H1 (cell line): ENCODE measurements at regions not wholly inside any gene's neighbourhood (a gene's known extent, or its start where the extent isn't known, plus 50 kb on each side); places are given as distances from the start of the nearest gene placed in this dataset.
A peak's percentile ranks its signal among the peaks of the same experiment; 100 is the strongest.
"Not testable (repeated sequence)": the region's sequence is repeated elsewhere in the genome, so short reads cannot be mapped to it uniquely, and the experiment has no call there.

ENCODE experiments used
- CTCF ChIA-PET: fragments of 300-600 bp; sonication (Branson Sonifier 250); formaldehyde crosslinking; loops from one replicate; lab custom pipeline; 2021; ENCODE audit not compliant: partially characterized antibody; lab: Charles Lee
- POLR2A ChIA-PET: fragments of 300-600 bp; sonication (Branson Sonifier 250); formaldehyde crosslinking; loops from one replicate; lab custom pipeline; 2021; ENCODE audit warnings: inconsistent platforms; ENCODE audit not compliant: partially characterized antibody; lab: Charles Lee
- DNase-seq, 2 experiments: peaks; one replicate each; pipeline versions ENCODE4 v3.0.0 to v3.0.0-alpha.2; 2010 to 2022; ENCODE audit warnings: low spot score in 2 of 2, low read depth in 1 of 2, mixed read lengths in 1 of 2
- FAIRE-seq: peaks from 2 replicates; lab custom pipeline; 2011; peaks lifted over from hg19 to GRCh38; lab: Jason Lieb, UNC
- H2AFZ ChIP-seq: 2 replicates; pipeline ENCODE4 v1.8.1; 2012; ENCODE audit warnings: low read length, inconsistent platforms
- H2AK5ac ChIP-seq: 2 replicates; pipeline ENCODE4 v1.6.1; 2013; ENCODE audit warnings: low read depth, low read length
- H2BK120ac ChIP-seq: replicated peaks from 2 replicates; pipeline ENCODE3; 2013; ENCODE audit warnings: low read depth, low read length, inconsistent platforms
- H2BK12ac ChIP-seq: 2 replicates; pipeline ENCODE4 v1.6.1; 2013; ENCODE audit warnings: low read depth, low read length
- H2BK15ac ChIP-seq: 2 replicates; pipeline ENCODE4 v1.6.1; 2013; ENCODE audit warnings: low read length
- H2BK20ac ChIP-seq: 2 replicates; pipeline ENCODE4 v1.6.1; 2013; ENCODE audit warnings: low read length
- H2BK5ac ChIP-seq: 2 replicates; pipeline ENCODE4 v1.6.1; 2013; ENCODE audit warnings: low read depth, low read length
- H3K14ac ChIP-seq: 2 replicates; pipeline ENCODE4 v1.6.1; 2013; ENCODE audit warnings: inconsistent platforms; ENCODE audit not compliant: insufficient read length
- H3K18ac ChIP-seq: 2 replicates; pipeline ENCODE4 v1.6.1; 2013; ENCODE audit warnings: low read length; ENCODE audit errors: extremely low read depth
- H3K23ac ChIP-seq: 2 replicates; pipeline ENCODE4 v1.6.1; 2013; ENCODE audit warnings: inconsistent platforms; ENCODE audit not compliant: insufficient read length
- H3K23me2 ChIP-seq: 2 replicates; pipeline ENCODE4 v1.6.1; 2013; ENCODE audit warnings: low read depth, low read length
- H3K27ac ChIP-seq: 2 replicates; pipeline ENCODE4 v1.6.1; 2011; ENCODE audit warnings: low read depth, low read length, inconsistent platforms
- H3K27me3 ChIP-seq, 4 experiments: replicated peaks in 1 of 4; 1 replicate in 1 of 4; 2 replicates in 3 of 4; pipeline versions ENCODE4 v1.6.1 to v1.8.1; 2011 to 2013; ENCODE audit warnings: low read length in 3 of 4, mild to moderate bottlenecking in 3 of 4, inconsistent platforms in 2 of 4, mixed read lengths in 2 of 4, moderate library complexity in 1 of 4; ENCODE audit not compliant: control insufficient read depth in 3 of 4, insufficient read depth in 3 of 4; ENCODE audit errors: extremely low read depth in 1 of 4
- H3K36me3 ChIP-seq, 4 experiments: 2 replicates each; pipeline versions ENCODE4 v1.6.1 to v1.8.1; 2011 to 2013; ENCODE audit warnings: mild to moderate bottlenecking in 4 of 4, low read length in 3 of 4, moderate library complexity in 2 of 4, control low read depth in 1 of 4, inconsistent platforms in 1 of 4; ENCODE audit not compliant: insufficient read depth in 4 of 4, control insufficient read depth in 2 of 4
- H3K4ac ChIP-seq: replicated peaks from 2 replicates; pipeline ENCODE3; 2013; ENCODE audit warnings: low read length, low read depth, mixed read lengths, inconsistent platforms; ENCODE audit not compliant: insufficient read length
- H3K4me1 ChIP-seq, 4 experiments: replicated peaks in 1 of 4; 1 replicate in 1 of 4; 2 replicates in 3 of 4; pipeline versions ENCODE4 v1.6.1 to v1.8.1; 2011 to 2013; ENCODE audit warnings: low read length in 3 of 4, inconsistent platforms in 2 of 4, mixed read lengths in 1 of 4; ENCODE audit not compliant: insufficient read depth in 4 of 4, control insufficient read depth in 3 of 4
- H3K4me2 ChIP-seq, 2 experiments: 2 replicates each; pipeline versions ENCODE4 v1.6.1 to v1.8.1; 2011 to 2013; ENCODE audit warnings: low read depth in 2 of 2, low read length in 2 of 2, control low read depth in 1 of 2, inconsistent platforms in 1 of 2, mild to moderate bottlenecking in 1 of 2; ENCODE audit not compliant: insufficient read depth in 1 of 2
- H3K4me3 ChIP-seq, 4 experiments: fragments of 200-600, 300-600 bp in 1 of 4; sonication (generic), shearing (Covaris generic), sonication (Bioruptor Twin) in 1 of 4; 2 replicates each; pipeline versions ENCODE4 v1.5.1 to v1.8.1; 2011 to 2016; ENCODE audit warnings: low read length in 4 of 4, low read depth in 3 of 4, control low read depth in 2 of 4, inconsistent platforms in 2 of 4, mild to moderate bottlenecking in 2 of 4, mixed read lengths in 1 of 4, moderate library complexity in 1 of 4; ENCODE audit not compliant: insufficient read depth in 2 of 4; ENCODE audit errors: extremely low read depth in 1 of 4
- H3K56ac ChIP-seq: replicated peaks from 2 replicates; pipeline ENCODE3; 2013; ENCODE audit warnings: low read depth, mild to moderate bottlenecking, mixed read lengths, low read length, inconsistent platforms; ENCODE audit not compliant: insufficient read length
- H3K79me1 ChIP-seq: 2 replicates; pipeline ENCODE4 v1.6.1; 2013; ENCODE audit warnings: low read depth, low read length, control low read depth
- H3K79me2 ChIP-seq, 2 experiments: 2 replicates each; pipeline versions ENCODE4 v1.6.1 to v1.8.1; 2012 to 2013; ENCODE audit warnings: low read length in 2 of 2, mild to moderate bottlenecking in 2 of 2, inconsistent platforms in 1 of 2; ENCODE audit not compliant: insufficient read depth in 2 of 2, control insufficient read depth in 1 of 2
- H3K9ac ChIP-seq, 4 experiments: replicated peaks in 1 of 4; 1 replicate in 1 of 4; 2 replicates in 3 of 4; pipeline versions ENCODE4 v1.6.1 to v1.8.1; 2011 to 2013; ENCODE audit warnings: low read depth in 3 of 4, low read length in 3 of 4, control low read depth in 2 of 4, mild to moderate bottlenecking in 2 of 4, moderate library complexity in 2 of 4, inconsistent platforms in 1 of 4; ENCODE audit errors: extremely low read depth in 1 of 4
- H3K9me3 ChIP-seq, 2 experiments: 2 replicates each; pipeline versions ENCODE4 v1.6.1 to v1.8.1; 2012 to 2013; ENCODE audit warnings: mild to moderate bottlenecking in 2 of 2, moderate library complexity in 2 of 2, control low read depth in 1 of 2, inconsistent platforms in 1 of 2, low read depth in 1 of 2, low read length in 1 of 2, mixed read lengths in 1 of 2; ENCODE audit not compliant: insufficient read depth in 2 of 2
- H4K20me1 ChIP-seq, 2 experiments: replicated peaks in 1 of 2; 2 replicates each; pipeline versions ENCODE3 to v1.8.1; 2011 to 2013; ENCODE audit warnings: inconsistent platforms in 2 of 2, low read length in 2 of 2, mild to moderate bottlenecking in 1 of 2; ENCODE audit not compliant: insufficient read depth in 2 of 2, control insufficient read depth in 1 of 2
- H4K5ac ChIP-seq: 2 replicates; pipeline ENCODE4 v1.6.1; 2013; ENCODE audit warnings: low read length, low read depth, mixed read lengths, inconsistent platforms; ENCODE audit not compliant: insufficient read length
- H4K8ac ChIP-seq: 2 replicates; pipeline ENCODE4 v1.8.0; 2013; ENCODE audit warnings: mild to moderate bottlenecking, moderate library complexity, low read length, inconsistent platforms; ENCODE audit not compliant: insufficient read depth; ENCODE audit errors: extremely low read depth
- H4K91ac ChIP-seq: replicated peaks from 2 replicates; pipeline ENCODE3; 2013; ENCODE audit warnings: low read length, mixed read lengths, inconsistent platforms; ENCODE audit not compliant: insufficient read length
- KDM4A ChIP-seq: IDR thresholded peaks from one replicate; pipeline ENCODE4 v1.7.1; 2012; ENCODE audit warnings: low read depth, mild to moderate bottlenecking, moderate library complexity, low read length, inconsistent platforms; ENCODE audit not compliant: severe bottlenecking
- WGBS, 2 experiments: shearing (Covaris generic) in 1 of 2; methylation state at CpG; one replicate each; pipeline versions ENCODE4 v1.1.6 to v1.1.7; 2013 to 2015; ENCODE audit warnings: low lambda C conversion rate in 2 of 2, mixed read lengths in 2 of 2, inconsistent platforms in 1 of 2, low coverage in 1 of 2, missing lambda C conversion rate in 1 of 2; ENCODE audit not compliant: insufficient replicate concordance in 2 of 2, insufficient coverage in 1 of 2, insufficient read length in 1 of 2; ENCODE audit errors: extremely low coverage in 1 of 2, missing lambda C conversion rate in 1 of 2; 5-methylcytosine and 5-hydroxymethylcytosine counted together

DNA sequence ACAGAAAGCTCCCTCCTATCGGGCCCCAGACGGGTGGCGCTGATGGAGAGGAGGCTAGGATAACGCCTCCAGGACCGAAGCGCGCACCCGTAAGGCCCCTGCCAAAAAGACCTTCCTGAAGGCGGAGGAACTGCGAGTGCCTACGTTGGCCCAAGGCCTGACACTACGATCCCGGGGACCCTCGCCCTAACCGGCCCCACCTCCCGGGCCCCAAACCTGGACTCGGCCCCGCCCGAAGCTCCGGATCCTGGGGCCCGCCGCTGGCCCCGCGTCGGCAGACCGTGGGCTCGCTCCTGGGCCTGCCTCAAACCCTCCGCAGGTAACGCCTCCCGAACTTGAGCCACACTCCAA, 53.6 kb upstream of the ROPN1B start:
- H4K8ac ChIP-seq, H3K4ac ChIP-seq, H4K5ac ChIP-seq, H3K36me3 ChIP-seq, H3K27me3 ChIP-seq, H2BK15ac ChIP-seq, H2AK5ac ChIP-seq, H3K23ac ChIP-seq, POLR2A ChIA-PET, H3K18ac ChIP-seq, H2BK20ac ChIP-seq, H2BK5ac ChIP-seq, H3K23me2 ChIP-seq, H2AFZ ChIP-seq, H3K79me2 ChIP-seq, H4K91ac ChIP-seq, H3K27ac ChIP-seq, H3K4me1 ChIP-seq, H3K79me1 ChIP-seq, H4K20me1 ChIP-seq, DNase-seq, FAIRE-seq, H3K56ac ChIP-seq, H2BK120ac ChIP-seq, H3K14ac ChIP-seq, CTCF ChIA-PET, H3K9me3 ChIP-seq, H3K9ac ChIP-seq: not testable (repeated sequence)
- peak; percentile 45 for TF ChIP-seq KDM4A
- H3K4me3 ChIP-seq = peak overlapping the region; percentile 33 to 64 (median 49)
- peak overlapping the region; percentile 69 to 80 for H3K4me2 ChIP-seq
- 0 out of 2 replicates have a peak overlapping the region, but pooled peaks have one; percentile 17 for H2BK12ac ChIP-seq
- 1% methylated on average over 22 of the region's 30 CpGs; no CpG with 5 or more reads in 1 of the 2 experiments for WGBS, 2 experiments
